ENCODE measurements at regions not wholly inside any gene's neighbourhood (a gene's known extent, or its start where the extent isn't known, plus 50 kb on each side); places are given as distances from the start of the nearest gene placed in this dataset.
"Not testable (repeated sequence)": the region's sequence is repeated elsewhere in the genome, so short reads cannot be mapped to it uniquely, and the experiment has no call there.

GRCh38 chr2:53493210-53493609 lies 274.4 kb upstream of the CHAC2 start:
- no peak for DNase-seq (ENCODE audit: low read depth, low spot score)

- no peak for DNase-seq (ENCODE audit: low read depth, low spot score)
Measured at GRCh38 chr2:53490659-53491058, 276.9 kb upstream of the CHAC2 start.

- not testable (repeated sequence) for DNase-seq (ENCODE audit: low read depth, low spot score)
Measured at GRCh38 chr2:53486185-53486899, 281.3 kb upstream of the CHAC2 start.

GRCh38 chr2:53485021-53485728 lies 282.4 kb upstream of the CHAC2 start:
- DNase-seq (ENCODE audit: low read depth, low spot score), result no peak

- DNase-seq (ENCODE audit: low read depth, low spot score), result no peak
Measured at GRCh38 chr2:53484531-53484930, 283.1 kb upstream of the CHAC2 start.

GRCh38 chr2:53477517-53477916 lies 290.1 kb upstream of the CHAC2 start:
- no peak for DNase-seq (ENCODE audit: low read depth, low spot score)

- DNase-seq (ENCODE audit: low read depth, low spot score), result no peak
Measured at GRCh38 chr2:53476834-53477233, 290.8 kb upstream of the CHAC2 start.

GRCh38 chr2:53475766-53476165 lies 291.8 kb upstream of the CHAC2 start:
- no peak for DNase-seq (ENCODE audit: low read depth, low spot score)

GRCh38 chr2:53475321-53475720 lies 292.3 kb upstream of the CHAC2 start:
- DNase-seq (ENCODE audit: low read depth, low spot score), result no peak

GRCh38 chr2:53474914-53475313 lies 292.7 kb upstream of the CHAC2 start:
- no peak for DNase-seq (ENCODE audit: low read depth, low spot score)

- no peak for DNase-seq (ENCODE audit: low read depth, low spot score)
Measured at GRCh38 chr2:53473775-53474311, 293.8 kb upstream of the CHAC2 start.

- DNase-seq (ENCODE audit: low read depth, low spot score), result no peak
Measured at GRCh38 chr2:53473236-53473635, 294.4 kb upstream of the CHAC2 start.

GRCh38 chr2:53467467-53468180 lies 300.0 kb upstream of the CHAC2 start:
- DNase-seq (ENCODE audit: low read depth, low spot score), result no peak

GRCh38 chr2:53463806-53464726 lies 303.5 kb upstream of the CHAC2 start:
- DNase-seq (ENCODE audit: low read depth, low spot score), result no peak

GRCh38 chr2:53460937-53461336 lies 306.7 kb upstream of the CHAC2 start:
- no peak for DNase-seq (ENCODE audit: low read depth, low spot score)

- DNase-seq (ENCODE audit: low read depth, low spot score), result no peak
Measured at GRCh38 chr2:53460347-53460746, 307.3 kb upstream of the CHAC2 start.

- DNase-seq (ENCODE audit: low read depth, low spot score), result no peak
Measured at GRCh38 chr2:53455094-53455493, 312.5 kb upstream of the CHAC2 start.

- no peak for DNase-seq (ENCODE audit: low read depth, low spot score)
Measured at GRCh38 chr2:53452957-53453748, 314.5 kb upstream of the CHAC2 start.

GRCh38 chr2:53452400-53452799 lies 315.2 kb upstream of the CHAC2 start:
- no peak for DNase-seq (ENCODE audit: low read depth, low spot score)

- DNase-seq (ENCODE audit: low read depth, low spot score), result no peak
Measured at GRCh38 chr2:53450923-53451322, 316.7 kb upstream of the CHAC2 start.

All from pulmonary artery endothelial cell (primary cell).